Transverse colon (tissue), 4 donors: ENCODE measurements at regions not wholly inside any gene's neighbourhood (a gene's known extent, or its start where the extent isn't known, plus 50 kb on each side); places are given as distances from the start of the nearest gene placed in this dataset.

ENCODE experiments used
- CTCF ChIP-seq, 5 experiments: fragments of 200-600 bp in 3 of 5; fragments of 450-650 bp in 2 of 5; sonication (generic) in 3 of 5; IDR thresholded peaks; 1 replicate in 2 of 5; 2 replicates in 3 of 5; pipeline ENCODE4 v1.5.1; 2016 to 2017; ENCODE audit warnings: antibody characterized with exemption in 5 of 5, inconsistent platforms in 3 of 5, mild to moderate bottlenecking in 2 of 5, moderate library complexity in 1 of 5
- EP300 ChIP-seq: sonication (generic); formaldehyde crosslinking; IDR thresholded peaks from one replicate; pipeline ENCODE4 v1.6.1; 2017; ENCODE audit warnings: antibody characterized with exemption, low read depth
- POLR2AphosphoS5 ChIP-seq, 3 donors: sonication (generic); formaldehyde crosslinking; IDR thresholded peaks; one replicate each; pipeline ENCODE4 v1.6.1; 2016; ENCODE audit warnings: antibody characterized with exemption in 3 of 3

GRCh38 chr5:61771808-61772207 lies 439.8 kb downstream of the ZSWIM6 start:
- no peak for TF ChIP-seq CTCF (IDR thresholded peaks at IDR 0.05)
- TF ChIP-seq POLR2AphosphoS5 (IDR thresholded peaks at IDR 0.05): no peak
- TF ChIP-seq EP300: no peak
